ENCODE measurements at regions not wholly inside any gene's neighbourhood (a gene's known extent, or its start where the extent isn't known, plus 50 kb on each side); places are given as distances from the start of the nearest gene placed in this dataset.
"Not testable (repeated sequence)": the region's sequence is repeated elsewhere in the genome, so short reads cannot be mapped to it uniquely, and the experiment has no call there.

GRCh38 chr12:31813305-31813704 is 84.5 kb upstream of the AMN1 start:
- CTCF ChIA-PET = interaction anchor here (0.7 kb wide), 1 partner anchor 131 kb away, joined by 3 read pairs; no protein-coding TSS in a partner anchor
- no TSS peak for BruUV-seq (replicated peaks)
- DNase-seq = peak; percentile 45 to 53
- Histone ChIP-seq H3K4me1 (peaks cover 25% of the 10 kb centered on the region), H3K4me3 (ENCODE audit: low read depth, low read length) (no peak overlapping the region), H3K36me3 (ENCODE audit: control insufficient read depth, insufficient read depth, low read length) (no peaks in the 10 kb centered on the region; the same call in 1 of the 2 replicates), H3K9me3 (peaks cover 9% of the 10 kb centered on the region), H3K27me3 (replicated peaks; ENCODE audit: control insufficient read depth, insufficient read depth, low read length) (no peaks in the 10 kb centered on the region)
- Mint-ChIP-seq H3K4me3 (ENCODE audit: unreplicated experiment) (no peak overlapping the region), H3K27me3 (ENCODE audit: insufficient read depth, unreplicated experiment) (no peaks in the 10 kb centered on the region), H3K36me3 (ENCODE audit: insufficient read depth, unreplicated experiment) (no peaks in the 10 kb centered on the region), H3K9me3 (ENCODE audit: unreplicated experiment) (no peaks in the 10 kb centered on the region), H3K4me1 (ENCODE audit: low read depth, unreplicated experiment) (peaks cover 11% of the 10 kb centered on the region), H3K27ac (ENCODE audit: unreplicated experiment) (peak overlapping the region; percentile 11)
- TF ChIP-seq CTCF (IDR thresholded peaks at IDR 0.05; ENCODE audit: insufficient read depth in 1 of 2, low read depth in 1 of 2, low read length in 1 of 2, severe bottlenecking in 1 of 2, unreplicated experiment in 1 of 2) = peak; percentile 35 to 36
- intact Hi-C loops (cut with micrococcal nuclease; ENCODE audit: unreplicated experiment) = no loop called here
- POLR2A ChIA-PET = no interaction called here

GRCh38 chr12:31807773-31808097 is 78.9 kb upstream of the AMN1 start:
- peaks cover 20% of the 10 kb centered on the region for H3K4me1 ChIP-seq
- intact Hi-C loops (cut with micrococcal nuclease; ENCODE audit: unreplicated experiment) = no loop called here
- H3K9me3 ChIP-seq = peaks cover 22% of the 10 kb centered on the region
- no peaks in the 10 kb centered on the region; the same call in 1 of the 2 replicates for H3K36me3 ChIP-seq (ENCODE audit: control insufficient read depth, insufficient read depth, low read length)
- Mint-ChIP-seq H3K36me3 (ENCODE audit: insufficient read depth, unreplicated experiment) (peaks cover 7% of the 10 kb centered on the region), H3K27me3 (ENCODE audit: insufficient read depth, unreplicated experiment) (no peaks in the 10 kb centered on the region), H3K4me3 (ENCODE audit: unreplicated experiment) (no peak overlapping the region), H3K27ac (ENCODE audit: unreplicated experiment) (peak overlapping the region; percentile 56), H3K4me1 (ENCODE audit: low read depth, unreplicated experiment) (peaks cover 35% of the 10 kb centered on the region), H3K9me3 (ENCODE audit: unreplicated experiment) (peaks cover 19% of the 10 kb centered on the region)
- POLR2A ChIA-PET = no interaction called here
- no peak overlapping the region for H3K4me3 ChIP-seq (ENCODE audit: low read depth, low read length)
- TF ChIP-seq CTCF (IDR thresholded peaks at IDR 0.05; ENCODE audit: insufficient read depth in 1 of 2, low read depth in 1 of 2, low read length in 1 of 2, severe bottlenecking in 1 of 2, unreplicated experiment in 1 of 2) = no peak
- CTCF ChIA-PET = no interaction called here
- BruUV-seq (replicated peaks) = no TSS peak
- DNase-seq = no peak
- no peaks in the 10 kb centered on the region for H3K27me3 ChIP-seq (replicated peaks; ENCODE audit: control insufficient read depth, insufficient read depth, low read length)

- H3K36me3 Mint-ChIP-seq (ENCODE audit: insufficient read depth, unreplicated experiment); H3K27me3 ChIP-seq (replicated peaks; ENCODE audit: control insufficient read depth, insufficient read depth, low read length): not testable (repeated sequence)
- H3K27ac Mint-ChIP-seq (ENCODE audit: unreplicated experiment) = peak overlapping the region; percentile 56
Measured at GRCh38 chr12:31807081-31807772, 78.4 kb upstream of the AMN1 start.

GRCh38 chr12:31805681-31806080 is 76.9 kb upstream of the AMN1 start:
- BruUV-seq (replicated peaks); H3K27me3 Mint-ChIP-seq (ENCODE audit: insufficient read depth, unreplicated experiment); H3K4me3 Mint-ChIP-seq (ENCODE audit: unreplicated experiment); H3K36me3 Mint-ChIP-seq (ENCODE audit: insufficient read depth, unreplicated experiment); H3K4me3 ChIP-seq (ENCODE audit: low read depth, low read length); DNase-seq; CTCF ChIA-PET; H3K27ac Mint-ChIP-seq (ENCODE audit: unreplicated experiment); H3K27me3 ChIP-seq (replicated peaks; ENCODE audit: control insufficient read depth, insufficient read depth, low read length); POLR2A ChIA-PET; intact Hi-C loops (cut with micrococcal nuclease; ENCODE audit: unreplicated experiment); H3K36me3 ChIP-seq (ENCODE audit: control insufficient read depth, insufficient read depth, low read length): not testable (repeated sequence)
- peaks cover 22% of the 10 kb centered on the region for H3K9me3 ChIP-seq
- peaks cover 19% of the 10 kb centered on the region for H3K9me3 Mint-ChIP-seq (ENCODE audit: unreplicated experiment)
- peaks cover 35% of the 10 kb centered on the region for H3K4me1 Mint-ChIP-seq (ENCODE audit: low read depth, unreplicated experiment)
- peaks cover 20% of the 10 kb centered on the region for H3K4me1 ChIP-seq

More at GRCh38 chr12:31807081-31807772, 78.4 kb upstream of the AMN1 start:
- H3K4me3 ChIP-seq (ENCODE audit: low read depth, low read length); intact Hi-C loops (cut with micrococcal nuclease; ENCODE audit: unreplicated experiment); BruUV-seq (replicated peaks); POLR2A ChIA-PET; DNase-seq; CTCF ChIA-PET; H3K4me3 Mint-ChIP-seq (ENCODE audit: unreplicated experiment); H3K27me3 Mint-ChIP-seq (ENCODE audit: insufficient read depth, unreplicated experiment); H3K36me3 ChIP-seq (ENCODE audit: control insufficient read depth, insufficient read depth, low read length): not testable (repeated sequence)
- Mint-ChIP-seq H3K4me1 (ENCODE audit: low read depth, unreplicated experiment) (peaks cover 35% of the 10 kb centered on the region), H3K9me3 (ENCODE audit: unreplicated experiment) (peaks cover 19% of the 10 kb centered on the region)
- Histone ChIP-seq H3K4me1 (peaks cover 20% of the 10 kb centered on the region), H3K9me3 (peaks cover 22% of the 10 kb centered on the region)

GRCh38 chr12:31804707-31805106 is 75.9 kb upstream of the AMN1 start:
- H3K4me1 Mint-ChIP-seq (ENCODE audit: low read depth, unreplicated experiment) = peaks cover 35% of the 10 kb centered on the region
- H3K4me3 ChIP-seq (ENCODE audit: low read depth, low read length); DNase-seq; H3K4me3 Mint-ChIP-seq (ENCODE audit: unreplicated experiment); BruUV-seq (replicated peaks); POLR2A ChIA-PET; CTCF ChIA-PET; intact Hi-C loops (cut with micrococcal nuclease; ENCODE audit: unreplicated experiment); H3K27me3 ChIP-seq (replicated peaks; ENCODE audit: control insufficient read depth, insufficient read depth, low read length); H3K36me3 Mint-ChIP-seq (ENCODE audit: insufficient read depth, unreplicated experiment); H3K36me3 ChIP-seq (ENCODE audit: control insufficient read depth, insufficient read depth, low read length); H3K27me3 Mint-ChIP-seq (ENCODE audit: insufficient read depth, unreplicated experiment): not testable (repeated sequence)
- peak overlapping the region; percentile 54 for H3K27ac Mint-ChIP-seq (ENCODE audit: unreplicated experiment)
- peaks cover 19% of the 10 kb centered on the region for H3K9me3 Mint-ChIP-seq (ENCODE audit: unreplicated experiment)
- Histone ChIP-seq H3K4me1 (peaks cover 20% of the 10 kb centered on the region), H3K9me3 (peaks cover 22% of the 10 kb centered on the region)
